Progenitor cell of endocrine pancreas (in vitro differentiated cells): ENCODE measurements at regions not wholly inside any gene's neighbourhood (a gene's known extent, or its start where the extent isn't known, plus 50 kb on each side); places are given as distances from the start of the nearest gene placed in this dataset.

Experiments
- DNase-seq: peaks from one replicate; pipeline ENCODE4 v3.0.0; 2021; ENCODE audit warnings: low spot score; ENCODE audit not compliant: unreplicated experiment
- H3K27ac Mint-ChIP-seq: 2 replicates; pipeline ENCODE4 v1.8.0; 2021; ENCODE audit warnings: mild to moderate bottlenecking, moderate library complexity, mixed read lengths
- H3K27me3 Mint-ChIP-seq: 2 replicates; pipeline ENCODE4 v1.8.0; 2021; ENCODE audit warnings: mixed read lengths
- H3K36me3 Mint-ChIP-seq: 2 replicates; pipeline ENCODE4 v1.8.0; 2022; ENCODE audit warnings: mixed read lengths; ENCODE audit not compliant: insufficient read depth
- H3K4me1 Mint-ChIP-seq: 2 replicates; pipeline ENCODE4 v1.8.0; 2021; ENCODE audit warnings: low read depth, mixed read lengths
- H3K4me3 Mint-ChIP-seq: 2 replicates; pipeline ENCODE4 v1.8.0; 2021; ENCODE audit warnings: low read depth, mild to moderate bottlenecking, moderate library complexity, mixed read lengths
- H3K9me3 Mint-ChIP-seq: 2 replicates; pipeline ENCODE4 v1.8.0; 2021; ENCODE audit warnings: low read depth, mixed read lengths
- CTCF ChIP-seq: fragments of 200-600 bp; sonication (generic); IDR thresholded peaks from one replicate; pipeline ENCODE4 v1.5.0; 2021; ENCODE audit warnings: antibody characterized with exemption, mild to moderate bottlenecking; ENCODE audit not compliant: unreplicated experiment

GRCh38 chr1:47638240-47638639 lies 200.4 kb downstream of the FOXD2 start:
- H3K4me1 Mint-ChIP-seq = no peaks in the 10 kb centered on the region
- H3K9me3 Mint-ChIP-seq = no peaks in the 10 kb centered on the region
- TF ChIP-seq CTCF = no peak
- H3K27me3 Mint-ChIP-seq = peaks cover 68% of the 10 kb centered on the region
- no peak for DNase-seq
- no peak overlapping the region for H3K27ac Mint-ChIP-seq
- no peaks in the 10 kb centered on the region for H3K36me3 Mint-ChIP-seq
- H3K4me3 Mint-ChIP-seq = no peak overlapping the region

- no peak for TF ChIP-seq CTCF
- no peak for DNase-seq
- H3K4me1 Mint-ChIP-seq = no peaks in the 10 kb centered on the region
- no peaks in the 10 kb centered on the region for H3K9me3 Mint-ChIP-seq
- no peak overlapping the region for H3K27ac Mint-ChIP-seq
- no peaks in the 10 kb centered on the region for H3K36me3 Mint-ChIP-seq
- no peak overlapping the region for H3K4me3 Mint-ChIP-seq
- peaks cover 63% of the 10 kb centered on the region for H3K27me3 Mint-ChIP-seq
Measured at GRCh38 chr1:47638713-47639112, 200.9 kb downstream of the FOXD2 start.

GRCh38 chr1:47643306-47644211 lies 205.7 kb downstream of the FOXD2 start:
- no peaks in the 10 kb centered on the region for H3K36me3 Mint-ChIP-seq
- H3K4me3 Mint-ChIP-seq = no peak overlapping the region
- no peak overlapping the region for H3K27ac Mint-ChIP-seq
- no peaks in the 10 kb centered on the region for H3K4me1 Mint-ChIP-seq
- no peak for TF ChIP-seq CTCF
- DNase-seq = no peak
- H3K27me3 Mint-ChIP-seq = peaks cover 69% of the 10 kb centered on the region
- H3K9me3 Mint-ChIP-seq = no peaks in the 10 kb centered on the region

- Mint-ChIP-seq H3K4me1 (no peaks in the 10 kb centered on the region), H3K36me3 (no peaks in the 10 kb centered on the region), H3K4me3 (no peak overlapping the region), H3K9me3 (no peaks in the 10 kb centered on the region), H3K27me3 (peaks cover 67% of the 10 kb centered on the region), H3K27ac (no peak overlapping the region)
- no peak for DNase-seq
- no peak for TF ChIP-seq CTCF
Measured at GRCh38 chr1:47644212-47644573, 206.3 kb downstream of the FOXD2 start.

- Mint-ChIP-seq H3K4me1 (peaks cover 2% of the 10 kb centered on the region), H3K27ac (no peak overlapping the region), H3K9me3 (no peaks in the 10 kb centered on the region), H3K27me3 (peaks cover 58% of the 10 kb centered on the region), H3K36me3 (no peaks in the 10 kb centered on the region), H3K4me3 (no peak overlapping the region)
- no peak for DNase-seq
- TF ChIP-seq CTCF = no peak
Measured at GRCh38 chr1:47645151-47645550, 207.3 kb downstream of the FOXD2 start.
